HG03280 (cell line): ENCODE measurements at regions not wholly inside any gene's neighbourhood (a gene's known extent, or its start where the extent isn't known, plus 50 kb on each side); places are given as distances from the start of the nearest gene placed in this dataset.
"Not testable (repeated sequence)": the region's sequence is repeated elsewhere in the genome, so short reads cannot be mapped to it uniquely, and the experiment has no call there.

Source experiments
- ATAC-seq: cut with Tn5 transposase; IDR thresholded peaks from one replicate; pipeline ENCODE4 v1.9.1; 2021; ENCODE audit warnings: mild to moderate bottlenecking, moderate library complexity; ENCODE audit not compliant: unreplicated experiment

GRCh38 chr4:1531683-1532548, 125.7 kb upstream of the NKX1-1 start:
- ATAC-seq: no peak

GRCh38 chr4:1530356-1530755, 124.1 kb upstream of the NKX1-1 start:
- no peak for ATAC-seq

GRCh38 chr4:1524761-1525160, 118.5 kb upstream of the NKX1-1 start:
- no peak for ATAC-seq

GRCh38 chr4:1523907-1524636, 117.8 kb upstream of the NKX1-1 start:
- ATAC-seq: no peak

- ATAC-seq: no peak
Measured at GRCh38 chr4:1523506-1523905, 117.3 kb upstream of the NKX1-1 start.

- no peak for ATAC-seq
Measured at GRCh38 chr4:1523033-1523432, 116.8 kb upstream of the NKX1-1 start.

GRCh38 chr4:1522606-1523005, 116.4 kb upstream of the NKX1-1 start:
- no peak for ATAC-seq

- no peak for ATAC-seq
Measured at GRCh38 chr4:1521821-1522361, 115.6 kb upstream of the NKX1-1 start.

- ATAC-seq: not testable (repeated sequence)
Measured at GRCh38 chr4:1520795-1521576, 114.7 kb upstream of the NKX1-1 start.

- no peak for ATAC-seq
Measured at GRCh38 chr4:1519787-1520661, 113.8 kb upstream of the NKX1-1 start.

- ATAC-seq: no peak
Measured at GRCh38 chr4:1518997-1519700, 112.9 kb upstream of the NKX1-1 start.

GRCh38 chr4:1517592-1518411, 111.6 kb upstream of the NKX1-1 start:
- ATAC-seq: no peak

- no peak for ATAC-seq
Measured at GRCh38 chr4:1516881-1517480, 110.7 kb upstream of the NKX1-1 start.

GRCh38 chr4:1516261-1516660, 110.0 kb upstream of the NKX1-1 start:
- no peak for ATAC-seq

- no peak for ATAC-seq
Measured at GRCh38 chr4:1515763-1516162, 109.5 kb upstream of the NKX1-1 start.

- ATAC-seq: no peak
Measured at GRCh38 chr4:1515156-1515555, 108.9 kb upstream of the NKX1-1 start.

- ATAC-seq: no peak
Measured at GRCh38 chr4:1514612-1515011, 108.4 kb upstream of the NKX1-1 start.

GRCh38 chr4:1513936-1514483, 107.8 kb upstream of the NKX1-1 start:
- ATAC-seq: no peak
